NCI-H2107 (cell line): ENCODE measurements at regions not wholly inside any gene's neighbourhood (a gene's known extent, or its start where the extent isn't known, plus 50 kb on each side); places are given as distances from the start of the nearest gene placed in this dataset.

Experiments
- DNase-seq: peaks from one replicate; lab custom pipeline; 2025; lab: John Stamatoyannopoulos, UW

GRCh38 chr5:107216587-107216986 is 454.1 kb downstream of the EFNA5 start:
- no peak for DNase-seq

DNA sequence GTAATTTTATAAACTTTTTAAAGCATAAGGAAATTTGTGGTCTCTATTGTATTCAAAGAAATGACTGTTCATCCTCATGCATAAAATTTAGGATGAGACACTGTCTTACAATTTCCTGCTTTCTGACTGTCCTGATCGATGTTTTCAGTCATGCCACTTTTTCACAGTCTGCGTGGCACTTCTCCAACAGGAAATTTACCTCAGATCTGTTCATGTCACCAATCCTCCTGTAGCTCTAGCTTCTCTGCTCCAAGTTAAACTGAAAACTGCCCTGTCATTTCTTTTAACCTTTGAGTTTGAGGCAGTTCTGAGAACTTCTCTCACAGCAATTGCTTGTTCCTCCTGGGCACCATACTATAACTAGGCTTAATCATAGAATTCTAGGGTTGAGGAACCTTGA is 455.1 kb downstream of the EFNA5 start:
- DNase-seq = no peak

DNA sequence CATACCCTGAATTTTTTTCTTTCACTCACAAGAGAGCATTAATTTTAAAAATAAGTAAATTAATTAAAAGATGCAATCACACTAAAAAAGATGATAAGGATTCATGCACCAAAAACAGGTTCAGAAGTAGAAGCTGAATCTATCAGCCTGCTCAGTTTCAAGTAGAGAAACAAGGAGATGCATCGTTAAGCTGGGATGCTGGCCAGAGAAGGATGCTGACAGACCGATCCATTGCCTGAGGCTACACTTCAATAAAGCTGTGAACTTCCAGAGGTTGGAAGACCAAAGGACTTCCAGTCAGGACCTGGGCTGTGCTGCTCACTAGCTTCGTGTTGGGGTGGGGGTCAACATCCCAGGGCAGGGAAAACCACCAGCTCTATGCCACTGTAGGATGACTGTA is 457.7 kb downstream of the EFNA5 start:
- DNase-seq = no peak

- DNase-seq = no peak
Observed at GRCh38 chr5:107211630-107212029, 459.1 kb downstream of the EFNA5 start.

GRCh38 chr5:107208867-107209266 is 461.9 kb downstream of the EFNA5 start:
- no peak for DNase-seq

DNA sequence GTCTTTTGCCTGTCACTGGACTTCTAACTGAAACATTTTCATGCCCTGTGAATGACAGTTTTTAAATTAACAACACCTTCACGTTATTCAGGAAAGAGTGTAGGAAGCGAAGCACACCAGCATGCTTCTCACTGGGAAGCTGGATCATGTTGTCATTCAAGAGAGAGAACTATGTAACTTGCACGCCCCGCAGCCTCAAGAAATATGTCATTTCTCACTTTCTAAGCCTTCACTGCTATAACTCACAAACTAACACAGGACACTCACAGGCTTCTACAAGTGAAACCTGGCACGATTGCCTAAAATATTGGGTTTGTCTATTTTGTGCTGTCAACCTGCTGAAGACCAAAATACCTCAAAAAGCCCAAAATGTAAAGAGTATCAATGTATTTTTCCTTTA is 466.3 kb downstream of the EFNA5 start:
- DNase-seq = no peak

- peak; percentile 0 for DNase-seq
Observed at GRCh38 chr5:107203243-107203642, 467.5 kb downstream of the EFNA5 start.

GRCh38 chr5:107199756-107200155 is 471.0 kb downstream of the EFNA5 start:
- DNase-seq = no peak

DNA sequence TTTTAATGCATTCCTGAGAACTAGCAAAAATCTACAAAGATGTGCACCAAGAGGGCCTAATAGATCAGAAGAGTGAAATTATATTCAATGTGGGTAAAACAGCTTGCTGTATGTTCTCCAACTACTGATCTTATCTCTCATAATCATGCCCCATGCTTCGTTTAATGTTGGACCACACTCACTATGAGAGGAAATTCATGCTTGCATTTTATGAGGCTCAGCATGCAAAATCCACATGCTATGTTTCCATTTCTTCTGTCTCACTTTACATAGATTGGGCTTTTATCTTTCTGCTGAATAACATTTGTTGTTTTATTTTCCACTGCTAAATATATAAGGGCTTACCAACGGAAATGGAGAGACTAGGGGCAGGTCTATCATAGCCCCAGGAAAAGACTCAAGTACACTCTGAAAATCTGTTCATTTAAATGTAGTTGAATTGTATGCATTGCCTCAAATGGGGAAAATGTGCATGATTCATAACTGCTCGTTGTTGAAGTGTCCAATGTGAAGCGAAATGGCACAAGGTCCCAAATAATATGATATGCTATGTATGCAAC is 474.2 kb downstream of the EFNA5 start:
- DNase-seq = no peak

GRCh38 chr5:107195890-107196395 is 474.8 kb downstream of the EFNA5 start:
- no peak for DNase-seq

DNA sequence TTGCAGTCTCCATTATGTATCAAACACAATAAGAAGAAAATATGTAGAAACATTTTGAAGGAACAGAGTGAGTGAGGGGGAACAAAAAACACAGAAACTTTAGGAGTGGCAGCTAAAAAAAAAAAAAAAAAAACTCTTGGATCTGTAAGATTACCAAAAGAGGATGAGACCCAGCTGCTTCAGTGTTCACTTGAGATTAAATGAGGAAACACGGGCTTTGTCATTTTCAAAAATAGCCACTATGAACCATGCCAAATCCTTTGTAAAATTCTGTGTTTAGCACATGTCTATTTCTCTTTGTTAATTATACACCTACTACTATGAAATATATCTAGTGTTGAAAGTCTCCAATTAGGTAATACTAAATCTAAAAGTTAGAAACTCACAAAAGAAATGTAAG is 485.9 kb downstream of the EFNA5 start:
- no peak for DNase-seq

GRCh38 chr5:107184066-107184465 is 486.7 kb downstream of the EFNA5 start:
- no peak for DNase-seq

DNA sequence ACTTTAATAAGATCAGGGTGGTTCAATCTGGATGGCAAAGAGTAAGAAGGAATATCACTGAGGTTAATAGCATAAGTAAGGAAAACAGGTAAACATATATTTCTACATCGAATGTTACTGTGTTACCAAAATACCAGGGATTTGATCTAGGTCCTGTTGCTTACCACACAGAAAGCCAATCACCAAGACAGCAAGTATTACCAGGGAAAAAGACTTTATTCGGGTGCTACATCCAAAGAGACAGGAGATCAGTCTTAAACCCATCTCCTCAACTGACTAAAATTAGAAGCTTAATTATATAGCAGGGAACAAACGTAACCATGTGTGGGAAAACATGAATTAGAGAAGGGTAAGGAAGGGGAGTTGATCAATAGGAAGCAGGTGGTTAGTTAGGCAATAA is 500.1 kb downstream of the EFNA5 start:
- no peak for DNase-seq

DNA sequence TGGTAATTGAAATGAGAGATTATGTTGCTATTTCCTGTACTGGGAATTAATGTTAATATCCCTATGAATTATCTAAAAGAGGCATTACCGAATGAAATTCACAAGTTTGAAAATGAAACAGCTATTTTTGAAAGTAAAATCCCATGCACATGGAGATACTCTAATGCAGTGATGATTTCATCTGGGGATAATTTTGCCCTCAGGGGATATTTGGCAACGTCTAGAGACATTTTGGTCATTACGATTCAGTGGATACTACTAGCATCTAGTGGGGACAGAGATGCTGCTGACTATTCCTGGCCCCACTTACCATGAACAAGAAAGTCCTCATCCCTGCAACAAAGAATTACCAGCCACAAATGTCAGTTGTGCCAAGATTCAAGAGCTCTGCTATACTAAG is 500.9 kb downstream of the EFNA5 start:
- no peak for DNase-seq

DNA sequence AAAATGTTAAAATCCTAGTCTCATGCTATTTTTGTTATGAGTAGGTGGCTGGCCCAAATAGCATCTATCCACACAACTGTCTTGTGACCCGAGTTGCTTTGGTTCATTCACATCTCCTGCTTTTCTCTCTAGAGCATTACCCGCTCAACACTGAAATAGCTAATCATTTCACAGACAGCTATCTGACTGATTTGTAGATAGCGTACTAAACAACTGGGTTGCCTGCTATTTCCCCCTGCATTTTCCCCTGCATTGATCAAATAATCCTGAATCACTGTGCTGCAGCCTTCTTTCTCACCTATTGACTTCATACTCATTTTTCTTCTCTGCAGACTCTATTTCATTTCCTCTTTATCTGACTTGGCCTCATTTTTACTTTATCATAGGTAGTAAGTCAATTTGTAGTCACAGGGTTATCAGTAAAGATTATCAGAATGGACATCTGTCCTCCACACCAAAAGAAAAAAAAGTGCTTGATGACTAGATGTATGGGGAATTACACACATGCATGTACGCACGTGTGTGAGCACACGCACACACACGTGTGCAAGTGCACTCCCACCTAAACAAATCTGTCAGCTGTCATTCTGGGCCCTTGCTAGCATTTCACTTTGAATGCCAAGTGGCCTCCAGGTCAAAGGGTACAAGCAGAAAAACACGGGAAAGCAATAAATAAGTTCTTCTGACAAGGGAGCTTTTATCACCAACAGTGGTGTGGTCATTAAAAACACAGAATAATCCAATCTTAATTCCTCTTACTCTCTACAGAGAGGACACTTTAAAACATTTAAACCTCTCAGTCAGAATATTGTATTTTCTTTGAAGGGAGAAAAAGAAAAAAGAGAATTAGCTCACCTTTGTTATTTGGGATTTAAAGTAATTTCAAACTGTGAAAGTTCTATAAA is 501.6 kb downstream of the EFNA5 start:
- no peak for DNase-seq

DNA sequence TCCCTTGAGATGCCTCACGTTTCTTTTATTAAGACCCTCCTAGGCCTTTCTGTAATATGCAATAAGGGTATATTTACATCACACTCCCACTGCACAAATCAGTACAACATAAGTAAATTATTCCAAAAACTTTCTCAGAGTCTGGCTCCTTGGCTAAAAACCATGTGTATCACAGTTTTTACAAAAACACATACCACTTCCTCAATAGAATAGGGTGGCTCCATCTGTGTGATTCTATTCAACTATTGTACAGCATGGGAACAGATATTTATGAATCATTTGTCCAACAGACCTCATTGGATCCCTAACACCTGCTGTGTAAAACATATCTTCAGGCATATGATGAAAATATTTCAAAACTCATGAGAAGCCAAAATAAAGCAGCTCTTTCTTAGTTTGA is 502.7 kb downstream of the EFNA5 start:
- DNase-seq = no peak

- DNase-seq = no peak
Observed at GRCh38 chr5:107165296-107165695, 505.4 kb downstream of the EFNA5 start.

GRCh38 chr5:107157809-107158208 is 512.9 kb downstream of the EFNA5 start:
- DNase-seq = no peak

DNA sequence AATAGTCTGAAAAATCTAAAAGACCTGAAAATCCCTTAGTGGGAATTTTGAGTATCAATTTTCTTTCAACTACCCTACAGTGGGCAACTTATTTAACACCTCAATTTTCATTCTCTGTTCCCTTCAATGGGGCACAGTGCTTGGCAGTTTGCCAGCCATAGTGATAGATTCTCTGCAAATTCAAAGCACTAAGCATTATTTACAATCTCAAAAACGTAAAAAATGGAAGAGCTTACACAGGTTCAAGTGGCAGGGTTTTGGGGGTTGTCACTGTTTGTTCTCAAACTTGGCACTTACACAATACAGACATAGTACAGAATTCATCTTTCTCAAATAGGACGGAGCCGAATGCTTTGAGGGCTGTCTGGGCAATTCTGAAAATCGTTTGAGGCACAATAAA is 515.0 kb downstream of the EFNA5 start:
- DNase-seq = no peak

- DNase-seq = no peak
Observed at GRCh38 chr5:107154593-107154992, 516.1 kb downstream of the EFNA5 start.

- no peak for DNase-seq
Observed at GRCh38 chr5:107153283-107153682, 517.5 kb downstream of the EFNA5 start.

- DNase-seq = no peak
Observed at GRCh38 chr5:107149243-107150005, 521.3 kb downstream of the EFNA5 start.

DNA sequence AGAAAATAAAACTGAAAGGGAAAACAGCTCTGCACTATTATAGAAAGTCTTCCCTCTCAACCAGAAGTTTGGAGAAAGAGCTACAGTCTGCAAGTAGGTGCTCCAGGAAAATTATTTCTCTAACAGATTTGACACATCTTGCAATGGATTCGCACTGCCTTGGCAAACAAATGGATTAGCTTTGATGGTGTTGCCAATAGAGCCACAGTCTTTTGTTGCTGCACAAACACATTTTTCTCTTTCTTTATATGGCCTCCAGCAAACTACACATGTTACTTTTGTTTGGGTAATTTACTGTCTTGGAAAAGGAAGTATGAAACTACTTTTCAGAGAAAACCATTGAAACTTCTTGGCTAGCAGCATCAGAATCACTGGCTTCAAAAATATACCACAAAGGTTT is 523.1 kb downstream of the EFNA5 start:
- DNase-seq = no peak
